GM19328 (cell line): ENCODE measurements at regions not wholly inside any gene's neighbourhood (a gene's known extent, or its start where the extent isn't known, plus 50 kb on each side); places are given as distances from the start of the nearest gene placed in this dataset.

Source experiments
- ATAC-seq: cut with Tn5 transposase; IDR thresholded peaks from one replicate; pipeline ENCODE4 v1.9.1; 2021; ENCODE audit warnings: mild to moderate bottlenecking, moderate library complexity; ENCODE audit not compliant: unreplicated experiment

- no peak for ATAC-seq
Observed at GRCh38 chr6:126285871-126286365, 54.0 kb upstream of the CENPW start.
